Stimulated activated CD4-positive, alpha-beta T cell treated with anti-CD3 and anti-CD28 coated beads, Interleukin-4, amount 100 ng/mL, for 4 hours (primary cell): ENCODE measurements at regions not wholly inside any gene's neighbourhood (a gene's known extent, or its start where the extent isn't known, plus 50 kb on each side); places are given as distances from the start of the nearest gene placed in this dataset.

Source experiments
- DNase-seq, 2 experiments: peaks; one replicate each; pipeline ENCODE4 v3.0.0-alpha.2; 2020

DNA sequence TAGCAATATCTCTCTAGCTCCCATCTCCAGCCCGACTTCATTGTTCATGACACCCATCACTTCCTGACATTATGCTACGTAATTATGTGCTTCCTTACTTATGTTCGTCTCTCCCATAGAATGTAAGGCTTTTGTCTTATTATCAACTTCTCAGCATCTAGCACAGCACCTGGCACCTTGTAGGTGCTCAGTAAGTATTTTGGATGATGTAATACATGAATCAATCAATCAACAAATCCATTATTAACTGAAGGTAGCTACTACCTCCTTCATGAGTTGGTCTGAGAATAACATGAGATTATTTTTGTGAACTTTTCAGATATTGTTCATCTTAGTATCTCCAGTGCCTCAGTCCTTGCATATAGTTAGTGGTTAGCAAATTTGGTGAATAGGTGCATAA lies 109.3 kb downstream of the EN1 start:
- DNase-seq = no peak

DNA sequence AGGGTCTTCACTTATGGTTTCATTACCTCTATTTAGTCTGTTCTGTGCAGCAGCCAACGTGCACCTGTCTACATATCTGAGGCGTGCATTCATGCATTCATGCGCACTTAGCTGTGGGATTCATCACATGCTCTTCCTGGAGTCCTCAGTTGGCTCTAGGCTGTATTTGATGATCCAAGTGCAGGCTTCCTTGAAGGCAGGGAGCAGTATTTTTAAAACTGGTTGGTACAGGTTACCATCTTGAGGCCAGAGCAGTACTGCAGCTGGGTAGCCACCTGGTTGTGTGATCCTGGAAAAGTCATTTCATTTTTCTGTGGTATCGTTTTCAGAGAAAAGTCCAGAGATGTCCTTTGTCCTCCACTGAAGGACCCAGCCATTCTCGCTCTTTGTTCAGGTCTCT lies 109.8 kb downstream of the EN1 start:
- no peak for DNase-seq

DNA sequence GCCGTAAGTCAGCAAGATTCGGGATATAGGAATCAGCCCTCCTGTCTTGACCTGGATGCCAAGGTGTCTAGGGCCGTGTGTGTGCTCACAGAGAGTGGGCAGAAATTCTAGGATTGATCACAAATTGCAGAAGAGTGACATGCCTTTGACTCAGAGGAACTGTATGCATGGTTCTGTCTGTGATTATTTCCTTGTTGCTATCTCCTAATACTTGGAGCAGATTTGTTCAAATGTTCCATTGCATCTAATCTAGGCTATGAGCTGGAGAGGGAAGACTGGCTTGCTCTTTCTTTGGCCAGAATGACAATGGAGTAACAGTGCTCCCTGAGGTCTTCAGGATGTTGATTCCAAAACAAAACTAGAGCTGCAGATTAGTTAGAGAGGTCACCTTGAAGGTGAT lies 115.0 kb downstream of the EN1 start:
- DNase-seq = no peak

DNA sequence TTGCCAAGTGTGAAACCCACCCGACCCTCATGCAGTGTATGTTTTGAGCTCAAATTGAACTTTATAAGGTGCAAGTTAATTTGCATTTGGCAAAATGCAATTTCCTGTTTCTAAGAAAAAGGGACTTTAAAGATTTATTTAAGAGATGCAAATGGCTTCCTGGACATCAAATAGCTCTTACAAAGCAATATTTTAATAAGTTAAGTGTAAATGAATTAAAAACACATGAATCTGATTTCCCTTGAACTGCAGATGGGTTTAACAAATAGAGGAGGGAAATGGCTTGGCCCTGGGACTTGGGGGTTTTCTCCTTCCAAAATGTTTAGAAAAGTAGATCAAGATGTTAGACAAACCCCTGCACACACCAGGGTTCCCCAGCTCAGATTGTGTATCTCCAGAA lies 116.0 kb downstream of the EN1 start:
- no peak for DNase-seq

DNA sequence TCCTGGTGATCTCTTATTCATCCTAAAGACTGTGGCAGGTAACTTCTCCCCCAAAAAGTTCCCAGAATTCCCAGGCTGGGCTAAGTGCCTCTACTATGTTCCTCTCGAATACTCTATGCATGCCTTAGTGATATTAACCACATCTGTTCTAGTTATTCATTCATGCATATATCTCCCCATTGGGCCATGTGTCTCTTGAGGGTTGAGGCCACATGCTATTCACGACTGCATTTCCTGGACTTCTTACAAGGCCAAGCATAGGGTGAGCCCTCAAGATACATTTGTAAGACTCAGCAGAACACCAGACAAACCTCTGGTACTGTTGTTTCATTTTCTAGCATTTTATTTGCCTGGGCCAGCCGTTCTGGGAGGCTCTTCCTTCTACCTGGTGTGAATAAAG lies 117.0 kb downstream of the EN1 start:
- DNase-seq = no peak

DNA sequence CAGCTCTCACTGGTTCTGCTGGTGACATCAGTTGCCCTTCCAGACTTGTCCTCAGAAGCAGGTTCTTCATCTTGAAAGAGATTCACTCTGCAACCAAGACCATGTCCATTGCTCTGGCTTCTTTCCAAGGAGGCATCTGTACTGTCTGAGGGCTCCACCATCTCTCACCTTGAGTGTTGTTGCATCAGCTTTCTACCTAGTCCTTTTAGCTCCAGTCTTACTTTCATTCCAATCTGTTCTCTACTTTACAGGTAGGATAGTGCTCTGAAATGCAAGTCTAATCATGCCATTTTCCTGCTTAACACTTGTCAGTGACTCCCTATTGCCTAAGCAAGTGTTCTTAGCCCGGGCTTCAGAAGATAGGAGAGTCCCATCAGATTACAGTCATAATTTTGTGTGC lies 117.7 kb downstream of the EN1 start:
- no peak for DNase-seq

DNA sequence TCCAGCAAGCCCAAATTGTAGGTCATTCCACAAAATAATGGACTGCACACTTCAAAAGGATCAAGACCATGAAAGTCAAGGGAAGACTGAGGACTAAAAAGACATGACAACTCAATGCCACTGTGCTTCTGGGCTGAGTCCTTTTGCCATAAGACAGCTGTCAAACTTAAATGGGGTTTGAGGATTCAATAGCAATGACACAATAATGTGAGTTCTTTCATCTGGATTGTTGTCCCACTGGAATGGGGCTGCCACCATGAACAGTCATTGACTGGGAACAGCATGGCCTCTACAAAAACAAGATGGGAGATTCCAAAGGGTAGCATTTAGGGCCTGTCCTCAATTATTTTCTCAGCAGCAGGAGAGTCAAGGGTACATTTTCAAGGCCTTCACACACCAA lies 118.5 kb downstream of the EN1 start:
- DNase-seq = no peak

DNA sequence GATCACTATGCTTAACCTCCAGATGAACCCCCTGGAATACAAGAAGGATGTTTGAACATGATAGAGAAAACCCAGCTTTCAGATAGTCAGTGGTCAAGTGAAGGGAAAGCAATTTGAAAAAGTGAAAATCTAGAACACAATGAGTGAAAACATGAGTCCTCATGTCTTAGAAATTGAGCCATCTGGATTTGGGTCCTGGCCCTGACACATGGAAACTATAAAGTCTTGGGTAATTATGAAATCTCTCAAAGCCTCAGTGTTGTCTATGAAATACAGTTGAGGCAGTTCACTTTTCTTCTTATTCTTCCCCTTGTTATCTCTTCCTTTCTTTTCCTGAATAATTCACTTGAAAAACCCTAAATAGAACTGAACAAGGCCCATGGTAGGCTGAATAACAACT lies 120.6 kb downstream of the EN1 start:
- DNase-seq = no peak

DNA sequence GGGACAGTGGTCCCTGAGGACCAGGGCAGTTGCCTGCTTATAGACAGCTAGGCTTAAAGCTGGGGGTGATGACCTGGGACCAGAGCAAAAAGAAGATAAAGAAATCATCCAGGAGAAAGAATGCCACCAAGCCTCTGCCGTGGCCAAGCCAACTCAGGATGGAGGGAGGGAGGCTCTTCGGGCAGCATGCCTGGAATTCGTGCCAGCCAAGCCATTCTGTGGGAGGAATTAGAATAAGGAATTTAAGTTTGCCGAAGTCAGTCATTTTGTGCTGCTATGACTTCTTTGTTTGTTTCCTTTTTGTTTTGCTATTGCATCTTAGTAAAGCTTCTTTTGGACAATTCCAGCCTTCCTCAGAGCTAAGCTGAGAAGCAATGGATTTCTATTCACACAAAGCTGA lies 124.1 kb downstream of the EN1 start:
- DNase-seq = no peak

DNA sequence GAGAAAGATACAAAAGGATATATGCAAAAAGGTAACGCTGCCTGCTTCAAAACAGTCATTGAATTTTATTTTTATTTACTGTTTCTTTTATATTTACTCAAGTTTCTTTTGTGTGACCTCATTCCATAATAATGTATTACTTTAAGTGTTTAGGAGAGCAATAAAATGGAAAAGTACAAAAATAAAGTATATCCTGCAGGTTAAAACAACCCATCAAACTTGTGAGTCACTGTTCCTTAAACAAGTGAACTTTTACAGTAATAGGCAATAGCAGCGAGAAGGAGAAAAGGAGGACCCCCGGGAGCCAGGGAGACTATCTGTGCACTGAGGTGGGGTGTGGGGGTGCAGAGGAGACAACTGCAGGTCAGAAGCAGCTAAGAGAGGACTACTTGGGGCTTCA lies 124.5 kb downstream of the EN1 start:
- DNase-seq = no peak

DNA sequence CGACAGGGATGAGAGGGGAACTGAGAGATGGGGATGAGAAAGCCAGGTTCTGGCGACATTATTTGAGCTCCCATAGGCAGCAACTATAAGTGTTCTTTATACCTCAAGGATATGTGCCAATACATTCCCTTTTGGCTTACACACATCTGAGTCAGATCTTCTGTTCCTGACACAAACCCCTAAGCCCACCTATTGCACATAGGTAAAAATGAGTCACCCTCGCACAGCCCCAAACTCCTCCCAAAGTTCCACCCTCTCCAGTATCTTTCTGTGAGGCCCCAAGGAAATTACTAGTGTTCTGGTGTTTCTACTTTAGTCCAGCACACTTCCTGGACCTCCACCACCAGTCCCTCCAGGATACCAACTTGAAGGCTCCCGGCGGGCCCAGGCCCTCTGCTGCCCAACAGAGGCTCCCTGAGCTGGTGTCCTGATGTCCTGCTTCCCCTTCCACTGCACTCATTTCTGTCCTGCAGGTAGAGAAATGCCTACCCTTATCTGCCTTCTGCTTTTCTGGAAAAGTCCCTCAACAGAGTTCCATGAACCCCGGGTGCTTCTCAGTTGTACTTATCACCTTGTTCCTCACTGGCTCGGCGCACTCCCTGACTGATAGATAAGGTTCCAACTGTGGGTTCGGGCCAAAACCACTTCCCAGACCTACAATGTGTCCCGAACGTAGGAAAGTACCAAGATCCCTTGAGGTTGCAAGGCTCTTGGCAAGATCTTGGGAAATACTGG lies 125.5 kb downstream of the EN1 start:
- DNase-seq = no peak

DNA sequence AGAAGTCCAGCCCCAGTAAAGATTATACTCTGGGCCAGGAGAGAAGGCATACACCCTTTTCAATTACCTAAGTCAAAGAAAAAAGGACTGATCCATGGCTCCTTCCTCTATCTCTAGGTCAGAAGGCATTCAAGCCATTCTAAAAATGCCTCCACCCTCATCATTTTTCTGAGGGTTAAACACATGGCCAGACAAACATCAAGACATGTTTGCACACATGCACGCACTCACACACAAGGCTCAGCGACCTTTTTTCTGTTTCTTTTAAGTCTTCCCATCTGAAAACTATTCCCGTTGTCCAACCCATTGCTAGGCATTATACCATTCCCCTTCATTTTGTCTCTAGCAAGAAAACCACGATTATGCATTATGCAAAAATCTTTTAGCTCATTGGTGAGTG lies 126.6 kb downstream of the EN1 start:
- no peak for DNase-seq

DNA sequence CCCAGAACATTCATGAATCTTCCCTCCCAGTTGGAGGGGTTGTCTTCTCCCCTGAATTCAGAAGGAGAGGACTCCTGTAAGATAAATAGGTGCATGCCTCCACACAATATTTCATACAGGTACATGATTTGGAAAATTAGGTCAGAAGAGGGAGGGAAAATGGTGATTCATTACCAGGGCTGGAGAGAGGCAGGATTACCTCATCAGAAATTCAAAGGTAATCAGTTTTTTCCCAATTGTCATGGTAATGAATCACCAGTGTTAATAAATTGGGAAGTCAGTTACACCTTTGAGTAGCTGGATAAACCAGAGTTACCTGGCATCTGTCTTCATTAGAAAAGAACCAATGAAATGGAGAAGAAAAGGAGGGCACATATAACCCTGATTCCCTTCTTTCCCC lies 128.5 kb downstream of the EN1 start:
- no peak for DNase-seq

DNA sequence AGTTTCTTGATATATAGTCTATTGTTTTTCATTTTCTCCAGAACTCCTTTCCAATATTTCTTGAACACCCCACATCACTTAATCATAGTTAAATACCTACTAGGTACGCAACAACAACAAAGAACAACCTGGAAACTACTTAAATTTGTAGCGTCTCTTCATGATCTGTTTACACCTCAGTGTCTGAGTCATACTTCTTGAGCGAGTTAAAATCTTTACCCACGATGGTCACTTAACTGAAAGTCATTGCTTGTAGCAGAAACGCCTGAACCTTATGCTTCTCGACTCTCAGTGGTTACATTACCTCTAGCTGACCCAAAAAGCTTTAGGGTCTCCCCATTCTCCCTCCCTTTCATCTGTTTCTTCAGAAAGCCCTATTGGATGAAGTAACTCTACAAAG lies 131.3 kb downstream of the EN1 start:
- DNase-seq = no peak

DNA sequence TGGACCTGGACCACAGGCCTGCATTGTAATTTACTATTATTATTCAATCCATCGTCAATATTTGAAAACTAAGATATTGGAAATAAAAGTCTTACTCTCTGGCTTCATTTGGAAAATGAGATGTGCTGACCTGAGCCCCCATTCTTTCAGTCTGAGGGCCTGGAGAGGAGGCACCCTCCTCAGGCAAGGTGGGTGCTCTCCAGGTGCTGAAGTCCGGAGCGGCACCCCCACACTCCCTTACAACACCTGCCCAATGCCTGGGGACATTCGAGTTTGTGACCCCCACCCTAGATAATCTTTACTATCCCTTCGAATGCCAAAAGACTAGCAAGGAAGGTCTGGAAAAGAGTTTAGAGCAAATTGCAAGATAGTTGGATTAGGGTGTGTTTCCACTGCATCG lies 133.3 kb downstream of the EN1 start:
- DNase-seq = no peak

DNA sequence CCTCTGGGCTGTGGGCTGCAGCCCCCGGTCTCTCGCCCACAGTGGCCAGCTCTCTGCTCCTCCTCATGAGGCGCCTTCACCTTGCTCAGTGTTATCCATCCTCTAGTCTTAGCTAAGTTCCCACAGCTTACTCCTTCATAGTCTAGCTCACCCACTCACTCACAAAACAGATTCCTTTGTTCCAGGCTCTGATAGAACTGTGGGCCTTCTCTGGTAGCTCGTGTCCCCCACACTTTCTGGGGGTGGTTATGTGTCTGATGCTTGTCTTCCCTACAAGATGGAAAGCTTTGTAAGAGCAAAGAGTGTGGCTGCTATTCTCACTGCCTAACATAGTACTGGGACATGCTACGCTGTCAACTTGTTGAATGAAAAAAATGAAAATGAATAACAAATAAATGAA lies 135.8 kb downstream of the EN1 start:
- DNase-seq = no peak

DNA sequence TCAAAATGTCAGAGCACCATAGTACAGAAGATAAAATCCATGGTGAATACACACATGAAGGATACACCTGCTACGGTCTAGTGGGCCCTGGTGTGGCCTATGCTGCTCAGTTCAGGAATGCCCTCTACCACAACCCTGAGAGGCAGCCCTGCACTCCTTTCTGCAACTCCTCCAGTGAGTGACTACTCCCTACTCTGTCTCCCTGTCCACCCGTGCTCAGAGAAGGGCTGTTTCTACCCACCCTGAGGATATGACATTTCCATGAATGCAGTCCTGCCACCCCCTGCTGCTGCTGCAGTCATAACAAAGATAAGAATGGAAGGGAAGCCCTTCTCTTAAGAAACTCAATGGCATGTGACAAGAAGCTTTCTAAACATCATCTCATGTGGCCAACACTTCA lies 137.0 kb downstream of the EN1 start:
- no peak for DNase-seq

DNA sequence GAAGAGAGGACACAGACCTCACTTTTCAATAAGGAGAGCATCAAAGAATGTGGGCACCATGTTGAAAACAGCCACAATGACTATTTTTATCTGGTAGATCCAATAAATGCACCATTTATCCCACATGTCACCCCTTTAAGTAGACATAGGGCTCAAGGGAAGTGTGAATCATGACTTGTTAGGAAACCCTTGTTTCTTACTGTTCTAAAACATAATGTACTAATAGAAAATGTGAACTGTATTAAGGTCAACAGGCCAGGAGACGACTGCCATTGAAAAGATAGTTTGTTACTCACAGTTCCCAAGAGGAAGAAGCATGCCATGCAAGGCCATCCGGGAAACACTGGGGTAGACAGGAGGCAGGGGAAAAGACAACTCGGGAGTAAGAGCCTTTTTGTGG lies 137.7 kb downstream of the EN1 start:
- DNase-seq = no peak

DNA sequence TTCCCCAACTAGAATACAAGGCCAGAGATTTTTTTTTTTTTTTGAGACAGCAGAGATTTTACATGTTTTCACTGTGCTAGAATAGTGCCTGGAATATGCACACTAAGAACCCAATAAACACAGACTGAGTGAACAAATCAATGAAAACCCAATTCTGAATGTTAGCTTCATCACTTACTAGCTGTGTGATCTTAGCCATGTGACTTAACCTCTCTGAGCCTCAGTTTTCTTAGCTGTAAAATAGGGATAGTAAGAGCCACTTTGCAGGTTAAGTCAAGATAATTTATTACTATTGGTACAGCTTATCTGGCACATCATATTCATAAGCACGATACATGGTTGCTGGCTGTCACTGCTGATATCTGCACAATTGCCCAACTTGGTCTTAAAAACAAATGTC lies 140.6 kb downstream of the EN1 start:
- no peak for DNase-seq

DNA sequence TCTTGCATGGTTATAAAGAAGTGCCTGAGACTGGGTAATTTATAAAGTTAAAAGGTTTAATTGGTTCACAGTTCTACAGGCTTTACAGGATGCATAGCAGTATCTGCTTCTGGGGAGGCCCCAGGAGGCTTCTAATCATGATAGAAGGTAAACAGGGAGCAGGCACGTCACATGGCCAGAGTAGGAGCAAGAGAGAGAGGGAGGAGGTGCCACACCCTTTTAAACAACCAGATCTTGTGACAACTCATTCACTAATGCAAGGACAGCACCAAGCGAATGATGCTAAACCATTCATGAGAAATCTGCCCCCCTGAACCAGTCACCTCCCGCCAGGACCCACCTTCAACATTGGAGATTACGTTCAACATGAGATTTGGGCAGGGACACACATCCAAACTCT lies 141.1 kb downstream of the EN1 start:
- DNase-seq = no peak

DNA sequence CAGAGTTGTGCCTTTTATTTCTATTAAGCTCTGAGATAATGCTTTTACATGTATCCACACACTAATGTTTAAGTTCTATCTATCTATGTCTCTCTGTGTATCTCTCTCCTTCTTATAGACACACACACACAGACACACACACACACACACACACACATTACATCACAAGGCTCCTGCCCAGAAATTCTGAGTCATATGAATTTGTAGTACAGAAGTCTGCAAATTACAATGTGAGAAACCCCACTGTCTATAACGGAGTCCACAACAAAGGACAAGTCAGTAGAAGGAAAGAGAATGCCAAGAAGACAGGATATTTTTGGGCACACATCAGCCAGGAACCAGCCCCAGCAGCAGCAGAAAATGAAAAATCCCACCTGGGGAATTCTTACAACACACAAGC lies 142.4 kb downstream of the EN1 start:
- DNase-seq = no peak

DNA sequence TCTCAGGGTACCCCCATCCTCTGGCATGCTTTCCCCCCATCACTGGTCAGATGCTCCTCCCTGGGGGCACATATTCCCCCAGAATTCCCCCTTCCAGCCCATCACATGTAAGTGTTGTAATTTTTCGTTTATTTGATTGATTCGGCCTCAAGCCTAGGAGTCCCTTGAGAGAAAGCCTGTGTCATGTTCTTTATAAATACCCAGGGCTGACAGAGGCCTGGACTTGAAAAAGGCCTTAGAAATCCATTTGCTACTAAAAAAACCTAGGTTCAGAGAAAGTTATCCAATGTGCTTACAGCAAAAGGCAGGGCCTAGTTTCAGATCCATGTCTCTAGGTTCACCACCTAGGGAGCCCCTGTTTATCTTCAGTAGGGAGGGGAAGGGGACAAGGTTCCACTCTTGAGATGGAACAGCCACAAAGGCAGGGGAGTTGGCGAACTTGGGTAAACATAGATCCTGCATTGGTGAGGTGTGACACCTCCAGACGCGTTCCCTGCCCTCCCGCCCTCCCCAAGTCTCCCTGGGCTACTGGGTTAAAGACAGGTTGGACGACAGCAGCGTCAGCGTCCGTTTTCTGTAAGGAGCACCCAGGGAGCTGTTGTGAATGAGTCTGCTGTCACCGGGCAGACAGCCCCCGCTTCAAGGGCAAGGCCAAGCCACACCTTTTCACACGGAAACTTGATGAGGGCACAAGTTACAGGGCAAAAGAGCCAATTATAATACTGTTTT lies 147.8 kb downstream of the EN1 start:
- DNase-seq = no peak

DNA sequence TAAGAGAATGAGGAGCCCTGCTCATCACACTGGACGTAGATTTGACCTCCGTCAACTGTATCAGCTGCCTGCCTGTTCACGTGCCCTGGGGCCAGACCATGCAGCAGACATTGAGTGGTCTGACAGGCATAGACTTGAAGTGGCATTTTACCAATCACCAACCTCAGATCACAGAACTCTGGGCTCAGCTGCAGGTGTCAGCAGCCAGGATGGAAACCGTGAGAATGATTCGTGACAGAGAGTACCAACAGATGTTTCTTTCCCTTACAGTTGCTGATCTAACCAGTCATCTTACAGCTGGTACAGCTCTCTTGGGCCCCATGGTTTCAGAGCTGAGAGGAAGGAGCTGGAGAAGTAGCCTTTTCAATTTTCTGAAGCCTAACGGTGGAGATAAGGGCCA lies 148.9 kb downstream of the EN1 start:
- no peak for DNase-seq

DNA sequence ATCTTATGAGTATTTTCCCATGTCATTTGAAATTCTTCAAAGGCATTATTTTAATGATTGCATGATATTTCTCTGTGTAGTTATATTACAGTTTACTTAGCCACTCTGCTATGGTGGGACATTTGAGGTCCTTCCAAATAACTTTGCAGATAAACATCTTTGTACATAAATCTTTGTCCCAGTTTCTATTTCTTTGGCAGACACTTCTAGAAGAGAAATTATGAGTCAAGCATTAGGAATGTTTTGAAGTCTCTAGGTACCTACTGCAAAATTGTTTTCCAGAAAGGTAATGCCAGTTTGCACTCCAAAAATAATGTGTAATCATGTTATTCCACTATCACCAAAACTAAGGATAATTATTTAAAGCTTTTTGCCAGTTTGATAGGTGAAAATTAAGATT lies 149.7 kb downstream of the EN1 start:
- DNase-seq = no peak
